NT2/D1 (cell line): ENCODE measurements at regions not wholly inside any gene's neighbourhood (a gene's known extent, or its start where the extent isn't known, plus 50 kb on each side); places are given as distances from the start of the nearest gene placed in this dataset.

ENCODE experiments used
- SUZ12 ChIP-seq: IDR thresholded peaks from 2 replicates; pipeline ENCODE4 v1.6.1; 2011; ENCODE audit not compliant: insufficient read length, insufficient read depth; ENCODE audit errors: extremely low read depth
- YY1 ChIP-seq: IDR thresholded peaks from 2 replicates; pipeline ENCODE4 v1.6.1; 2011; ENCODE audit not compliant: insufficient read length, insufficient read depth
- ZNF274 ChIP-seq: IDR thresholded peaks from 2 replicates; pipeline ENCODE4 v1.6.1; 2011; ENCODE audit warnings: mild to moderate bottlenecking, low read depth, low read length

DNA sequence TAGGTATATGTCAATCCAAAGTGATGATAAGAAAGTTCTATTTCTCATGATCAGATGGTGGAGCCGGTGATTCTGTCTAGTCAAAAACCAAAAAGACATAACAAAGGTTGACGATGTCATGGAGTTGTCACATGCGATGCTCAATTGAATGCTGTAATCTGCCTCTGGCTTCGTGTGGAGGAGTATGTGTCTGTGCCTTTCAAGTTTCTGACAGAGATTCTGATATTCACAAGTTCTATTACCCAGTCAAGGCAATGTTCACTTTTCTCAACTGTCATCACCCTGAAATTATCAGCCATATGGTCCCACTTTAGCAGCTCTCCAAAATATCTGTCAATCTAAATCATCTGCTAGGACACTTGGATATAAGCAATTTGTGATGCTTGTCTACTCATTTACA, 367.6 kb upstream of the PRR20A start:
- TF ChIP-seq YY1: no peak
- TF ChIP-seq ZNF274: no peak
- TF ChIP-seq SUZ12: no peak
